NOMO-1 (cell line): ENCODE measurements at regions not wholly inside any gene's neighbourhood (a gene's known extent, or its start where the extent isn't known, plus 50 kb on each side); places are given as distances from the start of the nearest gene placed in this dataset.
"Not testable (repeated sequence)": the region's sequence is repeated elsewhere in the genome, so short reads cannot be mapped to it uniquely, and the experiment has no call there.

ENCODE experiments used
- DNase-seq, 2 experiments: peaks; one replicate each; lab custom pipeline; 2025; ENCODE audit not compliant: unreplicated experiment in 2 of 2; lab: John Stamatoyannopoulos, UW

DNA sequence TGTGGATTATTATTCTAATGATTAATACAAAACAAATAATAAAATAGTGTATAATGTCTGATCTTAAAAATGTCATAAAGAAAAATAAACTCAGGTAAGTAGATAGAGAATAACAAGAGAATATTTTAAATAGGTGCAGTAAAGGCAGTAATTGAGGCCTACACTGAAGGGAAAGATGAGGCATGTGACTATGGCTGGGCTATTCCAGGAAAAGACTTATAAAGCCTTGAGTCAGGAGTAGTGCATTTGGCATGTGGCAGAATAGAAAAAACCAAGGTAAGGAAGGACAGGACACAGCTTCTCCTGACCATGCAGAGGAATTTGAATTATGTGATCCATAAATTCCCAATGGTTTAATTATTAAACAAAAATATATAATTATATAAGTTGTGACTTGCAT is 215.6 kb upstream of the C1QTNF3 start:
- DNase-seq = not testable (repeated sequence)

DNA sequence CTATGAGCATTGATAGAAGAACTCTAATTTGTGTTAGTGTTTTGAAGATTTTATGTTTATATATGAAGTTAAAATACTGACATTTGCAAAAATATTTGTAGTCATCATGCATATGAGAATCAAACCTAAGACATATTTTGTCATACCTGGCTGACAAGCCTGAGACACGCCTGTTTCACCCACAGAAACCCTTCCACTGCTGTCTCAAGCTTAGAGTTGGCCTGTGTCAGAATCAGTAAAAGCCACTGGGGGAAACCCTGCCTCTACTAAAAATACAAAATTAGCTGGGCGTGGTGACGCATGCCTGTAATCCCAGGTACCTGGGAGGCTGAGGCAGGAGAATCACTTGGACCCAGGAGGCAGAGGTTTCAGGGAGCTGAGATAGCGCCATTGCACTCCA is 218.0 kb upstream of the C1QTNF3 start:
- DNase-seq = not testable (repeated sequence)

DNA sequence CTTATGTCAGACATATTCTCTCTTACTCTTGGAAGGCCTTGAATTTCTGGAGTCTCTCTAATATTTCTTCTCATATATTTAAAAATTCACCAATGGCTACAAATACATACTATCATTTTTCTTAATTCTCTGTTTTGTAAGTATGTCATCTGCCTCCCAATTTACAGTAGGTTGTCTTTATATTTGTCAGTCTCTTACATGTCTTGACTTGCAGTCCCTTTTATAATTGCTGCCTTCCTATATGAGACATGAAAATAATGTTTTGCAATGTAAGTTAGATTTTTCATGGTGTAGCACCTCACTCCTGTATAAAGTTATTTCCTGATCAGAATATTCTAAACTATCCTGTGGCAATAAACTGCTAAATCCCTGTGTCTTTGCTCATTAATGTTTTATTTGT is 223.1 kb upstream of the C1QTNF3 start:
- not testable (repeated sequence) for DNase-seq

- DNase-seq = not testable (repeated sequence)
Measured at GRCh38 chr5:34296759-34297158, 253.7 kb upstream of the C1QTNF3 start.

GRCh38 chr5:34329201-34329600 is 286.2 kb upstream of the C1QTNF3 start:
- not testable (repeated sequence) for DNase-seq

GRCh38 chr5:34329611-34330108 is 286.6 kb upstream of the C1QTNF3 start:
- not testable (repeated sequence) for DNase-seq

DNA sequence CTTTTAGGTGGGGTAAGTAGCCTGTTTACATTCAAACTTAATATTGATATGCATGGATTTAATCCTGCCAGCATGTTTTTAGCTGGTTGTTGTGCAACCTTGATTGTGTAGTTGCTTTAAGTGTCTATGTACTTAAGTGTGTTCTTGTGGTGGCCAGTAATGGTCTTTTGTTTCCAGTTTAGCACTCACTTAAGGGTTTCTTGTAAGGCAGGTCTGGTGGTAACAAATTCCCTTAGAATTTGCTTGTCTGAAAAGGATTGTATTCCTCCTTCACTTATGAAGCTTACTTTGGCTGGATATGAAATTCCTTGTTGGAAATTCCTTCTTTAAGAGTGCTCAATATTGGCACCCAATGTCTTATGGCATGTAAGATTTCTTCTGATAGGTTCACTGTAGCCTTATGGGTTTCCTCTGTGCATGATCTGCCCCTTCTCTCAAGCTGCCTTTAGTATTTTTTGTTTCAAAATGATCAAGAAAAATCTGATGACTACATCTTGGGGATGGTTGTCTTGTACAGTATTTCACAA is 289.0 kb upstream of the C1QTNF3 start:
- DNase-seq = not testable (repeated sequence)

DNA sequence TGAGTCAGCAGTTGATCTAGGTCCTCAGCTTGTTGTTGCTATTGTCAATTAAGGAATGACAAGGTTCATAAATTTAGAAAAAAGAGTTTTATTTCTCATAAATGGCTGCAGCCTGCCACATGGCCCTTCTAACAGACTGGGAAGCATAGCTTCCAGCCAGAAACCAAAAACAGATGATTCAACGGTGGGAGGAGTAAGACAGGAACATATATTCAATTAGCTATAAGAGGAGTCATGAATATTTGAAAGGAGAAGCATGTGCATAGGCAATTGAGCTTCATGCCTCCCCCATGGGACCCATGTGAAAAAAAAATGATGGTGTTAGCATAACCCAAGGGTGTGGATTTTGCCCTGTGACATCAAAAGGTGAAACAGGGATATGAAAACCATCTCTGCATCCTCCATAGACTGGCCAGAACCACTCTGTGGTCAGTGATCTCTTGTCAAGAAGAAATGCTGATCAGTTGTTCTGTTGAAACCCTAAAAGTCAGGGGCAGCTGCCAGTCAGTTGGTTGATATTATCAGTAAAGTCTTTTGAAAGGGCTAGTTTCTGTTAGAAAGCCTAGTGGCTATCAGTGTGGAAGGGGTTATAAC is 296.5 kb upstream of the C1QTNF3 start:
- DNase-seq = not testable (repeated sequence)

DNA sequence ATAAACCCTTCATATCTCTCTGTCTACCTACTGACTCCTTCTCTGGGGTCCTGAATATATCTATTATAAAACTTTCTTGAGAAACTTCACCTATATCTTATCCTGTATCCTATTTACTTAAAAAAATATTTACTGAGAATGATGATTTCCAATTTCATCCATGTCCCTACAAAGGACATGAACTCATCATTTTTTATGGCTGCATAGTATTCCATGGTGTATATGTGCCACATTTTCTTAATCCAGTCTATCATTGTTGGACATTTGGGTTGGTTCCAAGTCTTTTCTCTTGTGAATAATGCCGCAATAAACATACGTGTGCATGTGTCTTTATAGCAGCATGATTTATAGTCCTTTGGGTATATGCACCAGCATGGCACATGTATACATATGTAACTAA is 301.7 kb upstream of the RAI14 start:
- not testable (repeated sequence) for DNase-seq

- not testable (repeated sequence) for DNase-seq
Measured at GRCh38 chr5:34371417-34371816, 284.7 kb upstream of the RAI14 start.

DNA sequence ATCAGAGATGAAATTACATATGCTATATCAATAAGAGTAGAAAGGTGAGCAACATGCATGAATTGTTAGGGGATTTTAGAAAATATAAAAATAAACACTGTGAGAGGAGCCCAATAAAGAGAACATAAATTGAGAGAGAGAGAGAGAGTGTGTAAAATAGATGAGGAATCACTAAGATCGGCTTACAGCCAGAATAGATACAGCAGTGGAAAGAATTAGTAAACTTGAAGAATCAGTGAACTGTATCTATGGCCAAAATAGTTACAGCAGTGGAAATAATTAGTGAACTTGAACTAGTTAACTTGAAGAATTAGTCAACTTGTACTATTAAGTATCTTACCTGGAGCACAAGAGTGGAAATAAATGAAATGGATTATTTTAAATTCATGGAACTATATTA is 284.3 kb upstream of the RAI14 start:
- not testable (repeated sequence) for DNase-seq

DNA sequence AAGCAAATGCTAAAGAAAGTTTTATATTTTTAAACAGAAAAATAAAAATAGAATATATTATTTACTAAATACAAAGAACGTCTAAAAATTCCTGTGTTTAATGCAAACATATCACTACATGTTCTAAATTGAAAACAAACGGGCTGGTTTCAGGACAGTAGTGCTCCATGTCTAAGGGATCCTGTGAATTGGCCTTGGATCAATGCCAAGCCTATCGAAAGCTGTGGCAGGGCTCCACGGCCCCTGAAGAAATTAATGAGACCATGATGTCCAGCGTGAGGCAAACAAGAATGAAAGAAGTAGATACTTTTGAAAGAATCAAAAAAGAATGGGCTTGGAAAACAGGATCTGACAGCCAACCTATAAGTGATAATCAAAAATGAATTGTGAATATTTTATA is 283.4 kb upstream of the RAI14 start:
- DNase-seq = not testable (repeated sequence)

- DNase-seq = not testable (repeated sequence)
Measured at GRCh38 chr5:34377651-34378050, 278.5 kb upstream of the RAI14 start.

DNA sequence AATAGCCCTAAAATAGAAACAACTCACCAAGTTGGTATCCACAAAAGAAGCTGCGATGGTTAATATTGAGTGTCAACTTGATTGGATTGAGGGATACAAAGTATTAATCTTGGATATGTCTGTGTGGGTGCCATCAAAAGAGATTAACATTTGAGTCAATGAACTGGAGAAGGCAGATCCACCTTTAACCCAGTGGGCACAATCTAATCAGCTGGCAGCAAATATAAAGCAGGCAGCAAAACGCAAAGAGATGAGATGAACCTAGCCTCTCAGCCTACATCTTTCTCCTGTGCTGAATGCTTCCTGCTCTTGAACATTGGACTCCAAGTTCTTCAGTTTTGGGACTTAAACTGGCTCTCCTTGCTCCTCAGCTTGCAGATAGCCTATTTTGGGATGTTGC is 277.6 kb upstream of the RAI14 start:
- not testable (repeated sequence) for DNase-seq

DNA sequence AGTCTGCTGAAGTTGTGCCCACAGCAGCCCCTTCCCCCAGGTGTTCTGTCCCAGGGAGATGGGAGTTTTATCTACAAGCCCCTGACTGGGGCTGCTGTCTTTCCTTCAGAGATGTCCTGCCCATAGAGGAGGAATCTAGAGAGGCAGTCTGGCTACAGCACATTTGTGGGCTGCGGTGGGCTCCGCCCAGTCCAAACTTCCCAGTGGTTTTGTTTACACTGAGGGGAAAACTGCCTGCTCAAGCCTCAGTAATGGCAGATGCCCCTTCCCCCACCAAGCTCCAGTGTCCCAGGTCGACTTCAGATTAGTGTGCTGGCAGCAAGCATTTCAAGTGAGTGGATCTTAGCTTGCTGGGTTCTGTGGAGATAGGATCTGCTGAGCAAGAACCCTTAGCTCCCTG is 267.4 kb upstream of the RAI14 start:
- DNase-seq = not testable (repeated sequence)

DNA sequence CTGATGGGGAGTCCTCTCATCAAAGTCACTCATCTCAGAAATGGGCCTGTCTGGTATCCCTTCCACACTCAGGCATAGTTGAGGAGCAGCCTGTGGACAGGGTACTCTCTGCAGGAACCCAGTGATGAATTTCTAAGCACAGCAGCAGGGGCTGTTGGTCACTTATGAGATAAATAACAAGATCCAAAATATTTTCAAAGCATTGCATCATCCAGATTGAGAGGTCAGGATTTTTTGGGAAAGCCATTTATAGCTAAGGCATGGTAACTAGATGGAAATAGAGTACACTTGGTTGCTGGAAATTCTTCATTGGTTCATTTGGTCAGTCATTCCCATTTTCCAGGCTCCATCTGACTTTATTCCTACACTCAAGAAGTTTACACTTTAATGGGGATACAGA is 246.8 kb upstream of the RAI14 start:
- DNase-seq = no peak

DNA sequence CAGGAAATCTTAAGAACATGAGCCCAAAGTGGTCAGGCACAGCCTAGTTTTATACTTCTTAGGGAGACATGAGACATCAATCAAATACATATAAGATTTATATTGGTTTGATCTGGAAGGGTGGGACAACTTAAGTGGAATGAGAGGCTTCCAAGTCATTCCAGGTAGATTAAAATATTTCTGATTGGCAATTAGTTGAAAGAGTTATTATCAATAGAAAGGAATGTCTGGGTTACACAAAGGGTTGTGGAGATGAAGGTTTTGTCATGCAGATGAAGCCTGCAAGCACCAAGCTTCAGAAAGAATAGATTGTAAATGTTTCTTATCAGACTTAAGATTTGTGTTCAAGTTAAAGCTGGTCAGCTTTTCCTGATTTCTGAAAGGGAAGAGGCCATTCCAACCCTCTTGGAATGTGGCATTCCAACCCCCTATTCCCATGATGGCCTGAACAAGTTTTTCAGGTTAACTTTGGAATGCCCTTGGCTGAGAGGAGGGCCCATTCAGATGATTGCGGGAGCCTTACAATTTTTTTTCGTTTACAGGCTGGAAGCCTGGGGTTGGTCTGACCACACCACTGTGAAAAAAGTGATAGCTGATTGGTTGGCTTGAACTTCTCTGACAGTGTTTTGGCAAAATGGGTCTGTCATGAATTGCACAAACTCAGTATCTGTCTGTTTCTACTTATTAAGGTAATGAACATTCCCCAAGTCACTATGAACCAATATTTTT is 245.6 kb upstream of the RAI14 start:
- DNase-seq = no peak

DNA sequence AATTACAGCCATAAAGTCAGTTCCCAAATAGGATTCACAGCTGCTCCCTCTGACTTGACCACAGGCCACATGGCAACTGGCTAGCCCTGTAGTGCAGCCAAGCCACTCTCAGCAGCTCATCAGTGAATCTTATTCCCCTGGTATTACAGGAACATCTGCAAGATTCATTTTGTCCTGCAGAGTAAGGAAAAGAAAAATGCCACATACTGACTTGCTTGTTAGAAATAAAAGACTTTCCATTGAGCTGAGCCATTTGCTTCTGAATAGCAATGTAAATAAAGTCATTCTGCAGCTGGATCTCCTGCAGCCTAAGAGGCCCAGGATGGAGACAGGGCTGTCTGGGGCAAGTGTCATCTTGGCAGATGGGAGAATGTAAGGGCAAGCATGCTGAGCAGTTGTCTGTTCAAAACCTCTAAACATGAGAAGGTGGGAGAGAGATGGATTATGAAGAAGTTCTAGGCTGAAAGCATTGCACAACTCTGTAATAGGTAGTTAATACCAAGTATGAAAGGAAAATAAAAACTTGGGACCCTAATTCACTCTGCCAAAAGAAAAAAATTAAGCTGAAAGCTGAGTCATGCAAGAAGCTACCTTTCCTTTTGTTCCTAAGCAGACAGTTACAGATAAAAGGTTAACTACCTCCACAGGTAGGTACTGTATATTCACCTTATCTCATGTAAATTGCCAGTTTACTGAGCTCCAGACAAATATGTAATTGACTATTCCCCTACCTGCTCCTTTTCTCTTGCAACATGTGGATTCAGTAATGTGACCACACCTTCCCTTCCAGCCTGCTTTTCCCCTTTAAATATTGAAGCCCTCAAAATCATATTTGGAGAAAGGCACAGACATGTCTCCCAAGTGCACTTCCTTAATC is 244.4 kb upstream of the RAI14 start:
- DNase-seq = no peak

GRCh38 chr5:34412736-34413135 is 243.4 kb upstream of the RAI14 start:
- DNase-seq = no peak

GRCh38 chr5:34415559-34416198 is 240.4 kb upstream of the RAI14 start:
- DNase-seq = no peak
